ENCODE measurements at regions not wholly inside any gene's neighbourhood (a gene's known extent, or its start where the extent isn't known, plus 50 kb on each side); places are given as distances from the start of the nearest gene placed in this dataset.

DNA sequence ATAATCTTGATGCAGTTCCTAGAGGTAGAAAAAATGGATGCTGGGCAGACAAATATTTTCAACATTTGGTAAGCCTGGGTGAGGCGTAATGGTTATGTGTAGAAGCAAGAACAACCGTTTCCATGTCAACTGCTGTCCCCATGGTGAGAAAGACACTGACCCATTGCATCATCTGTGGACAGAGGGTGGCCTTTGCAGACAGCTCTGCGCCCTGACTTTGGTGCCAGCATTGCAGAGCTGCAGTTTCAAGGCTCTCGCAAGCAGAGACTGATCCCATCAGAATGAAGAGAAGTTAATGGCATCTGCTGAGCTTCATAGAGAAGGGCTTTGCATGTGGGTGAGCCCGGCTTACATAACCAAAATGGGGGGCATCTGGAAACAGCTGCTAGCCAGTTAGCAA, 179.0 kb upstream of the ADRA1B start:
- TF ChIP-seq, protein P1, sequence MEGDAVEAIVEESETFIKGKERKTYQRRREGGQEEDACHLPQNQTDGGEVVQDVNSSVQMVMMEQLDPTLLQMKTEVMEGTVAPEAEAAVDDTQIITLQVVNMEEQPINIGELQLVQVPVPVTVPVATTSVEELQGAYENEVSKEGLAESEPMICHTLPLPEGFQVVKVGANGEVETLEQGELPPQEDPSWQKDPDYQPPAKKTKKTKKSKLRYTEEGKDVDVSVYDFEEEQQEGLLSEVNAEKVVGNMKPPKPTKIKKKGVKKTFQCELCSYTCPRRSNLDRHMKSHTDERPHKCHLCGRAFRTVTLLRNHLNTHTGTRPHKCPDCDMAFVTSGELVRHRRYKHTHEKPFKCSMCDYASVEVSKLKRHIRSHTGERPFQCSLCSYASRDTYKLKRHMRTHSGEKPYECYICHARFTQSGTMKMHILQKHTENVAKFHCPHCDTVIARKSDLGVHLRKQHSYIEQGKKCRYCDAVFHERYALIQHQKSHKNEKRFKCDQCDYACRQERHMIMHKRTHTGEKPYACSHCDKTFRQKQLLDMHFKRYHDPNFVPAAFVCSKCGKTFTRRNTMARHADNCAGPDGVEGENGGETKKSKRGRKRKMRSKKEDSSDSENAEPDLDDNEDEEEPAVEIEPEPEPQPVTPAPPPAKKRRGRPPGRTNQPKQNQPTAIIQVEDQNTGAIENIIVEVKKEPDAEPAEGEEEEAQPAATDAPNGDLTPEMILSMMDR (IDR thresholded peaks at IDR 0.05): no peak
- no peak for DNase-seq (ENCODE audit: low spot score)
- no peak for ATAC-seq (ENCODE audit: low FRiP score)

DNA sequence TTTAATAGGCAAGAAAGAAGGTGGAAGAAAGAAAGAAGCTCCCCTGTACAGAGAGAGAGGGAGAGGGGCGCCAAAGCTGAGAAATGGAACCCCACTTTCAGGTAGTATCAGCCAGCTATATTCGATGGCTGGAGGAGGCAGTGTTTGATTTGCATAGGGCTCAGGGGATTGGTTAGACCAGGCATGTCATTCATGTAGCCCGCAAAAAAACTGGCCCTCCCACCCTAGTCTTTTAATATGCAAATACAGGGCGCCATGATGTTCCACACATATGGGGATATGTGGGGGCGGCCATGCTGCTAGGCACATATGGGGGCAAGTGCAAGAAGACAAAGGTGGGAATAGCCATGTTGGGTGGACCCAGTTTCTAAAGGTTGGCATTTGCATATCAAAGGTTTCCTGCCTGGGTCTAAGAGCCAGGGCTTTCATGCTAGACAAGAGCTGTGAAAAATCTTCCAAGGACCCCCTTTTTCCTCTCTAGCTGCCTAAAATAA, 174.4 kb upstream of the ADRA1B start:
- ATAC-seq (ENCODE audit: low FRiP score) (no peak), DNase-seq (ENCODE audit: low spot score) (no peak)
- TF ChIP-seq, protein P1 (IDR thresholded peaks at IDR 0.05): no peak

DNA sequence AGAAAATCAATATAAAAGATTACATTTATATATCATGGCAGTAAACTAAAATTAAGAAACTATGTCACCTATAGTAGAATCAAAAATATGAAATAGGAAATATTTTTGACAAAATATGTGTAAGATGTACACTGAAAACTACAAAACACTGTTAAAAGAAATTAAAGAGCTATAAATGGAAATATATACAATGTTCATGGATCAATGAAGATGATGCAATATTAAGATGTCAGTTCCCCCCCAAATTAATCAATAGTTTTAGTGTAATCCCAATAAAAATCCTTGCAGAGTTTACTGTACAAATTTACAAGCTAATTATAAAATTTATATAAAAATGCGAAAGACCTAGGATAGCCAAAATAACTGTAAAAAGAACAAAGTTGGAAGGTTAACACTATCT, 173.0 kb upstream of the ADRA1B start:
- DNase-seq (ENCODE audit: low spot score): no peak
- ATAC-seq (ENCODE audit: low FRiP score): no peak
- TF ChIP-seq, protein P1 (IDR thresholded peaks at IDR 0.05): no peak

DNA sequence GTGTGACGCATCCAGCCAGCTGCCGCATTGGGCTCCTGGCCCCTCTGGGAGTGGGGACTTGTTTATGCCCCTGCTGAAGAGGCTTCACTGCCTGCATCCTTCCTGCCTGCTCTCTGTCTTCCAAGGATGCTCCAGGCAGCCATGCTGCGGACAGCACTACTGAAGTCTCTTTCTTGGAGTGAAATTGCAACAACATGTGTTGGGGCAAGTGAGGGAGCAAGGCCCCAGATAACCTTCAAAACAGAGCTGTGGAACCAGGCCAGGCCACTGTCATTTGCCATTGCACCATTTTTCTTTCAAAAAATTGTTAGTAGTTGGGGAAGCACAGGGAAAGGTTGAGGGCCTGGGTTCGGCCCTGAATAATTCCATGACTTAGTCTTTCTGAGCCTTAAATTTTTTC, 169.6 kb upstream of the ADRA1B start:
- DNase-seq (ENCODE audit: low spot score) (no peak), ATAC-seq (ENCODE audit: low FRiP score) (no peak)
- TF ChIP-seq, protein P1 (IDR thresholded peaks at IDR 0.05): no peak

DNA sequence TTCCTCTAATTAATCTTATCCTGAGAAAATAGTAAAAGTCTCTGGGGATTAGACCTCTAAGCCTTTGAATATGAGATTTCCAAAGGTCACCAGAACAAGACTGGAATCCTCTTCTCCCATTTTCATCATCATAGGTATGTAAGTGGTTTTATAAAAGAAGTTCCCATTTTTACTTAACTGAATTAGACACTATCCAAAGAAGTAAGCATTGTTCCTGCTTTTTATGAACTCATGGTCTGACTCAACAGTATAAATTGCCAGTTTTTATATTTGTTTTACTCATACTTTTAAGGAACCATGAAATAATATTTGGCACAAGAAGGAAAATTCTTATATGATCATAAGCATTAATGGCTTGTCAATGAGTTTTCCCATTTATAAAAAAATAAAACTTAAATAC, 167.1 kb upstream of the ADRA1B start:
- DNase-seq (ENCODE audit: low spot score): no peak
- TF ChIP-seq, protein P1 (IDR thresholded peaks at IDR 0.05): no peak
- ATAC-seq (ENCODE audit: low FRiP score): no peak

DNA sequence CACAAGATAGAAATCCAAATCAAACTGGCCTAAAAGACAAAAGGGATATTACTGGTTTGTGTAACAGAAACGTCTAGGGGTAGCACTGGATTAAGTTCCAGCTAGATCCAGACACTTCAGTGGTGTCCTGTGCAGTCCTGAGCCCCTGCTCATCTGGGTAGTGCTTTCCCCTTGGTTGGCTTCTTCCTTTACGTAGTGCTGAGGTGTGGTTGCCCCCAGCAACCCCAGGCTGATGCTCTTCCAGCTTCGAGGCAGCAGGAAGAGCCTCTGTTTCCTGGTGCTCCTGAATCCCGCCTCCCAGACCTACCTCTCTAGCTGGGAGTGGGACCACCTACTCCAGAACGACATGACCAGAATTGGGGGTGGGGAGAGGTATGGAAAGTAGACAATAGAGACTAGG, 166.1 kb upstream of the ADRA1B start:
- no peak for DNase-seq (ENCODE audit: low spot score)
- no peak for ATAC-seq (ENCODE audit: low FRiP score)
- TF ChIP-seq, protein P1 (IDR thresholded peaks at IDR 0.05): no peak

DNA sequence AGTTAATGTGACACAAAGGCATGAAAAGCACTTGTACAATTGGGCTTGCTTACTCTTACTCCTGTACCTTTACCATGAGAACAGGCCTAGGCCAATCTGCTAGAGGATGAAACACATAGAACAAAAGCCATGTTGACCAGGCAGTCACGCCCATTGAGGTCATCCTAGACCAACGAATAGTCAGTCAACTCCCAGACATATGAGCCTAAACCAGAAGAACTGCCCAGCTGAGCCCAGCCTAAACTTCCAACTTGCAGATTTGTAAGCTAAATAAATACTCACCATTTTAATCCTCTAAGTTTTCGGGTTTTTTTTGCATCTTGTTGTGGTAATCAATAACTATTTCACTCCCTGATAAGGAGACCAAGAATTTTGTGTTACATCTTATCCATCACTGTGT, 164.8 kb upstream of the ADRA1B start:
- no peak for DNase-seq (ENCODE audit: low spot score)
- TF ChIP-seq, protein P1 (IDR thresholded peaks at IDR 0.05): no peak
- no peak for ATAC-seq (ENCODE audit: low FRiP score)
